NOMO-1 (cell line): ENCODE measurements at regions not wholly inside any gene's neighbourhood (a gene's known extent, or its start where the extent isn't known, plus 50 kb on each side); places are given as distances from the start of the nearest gene placed in this dataset.
"Not testable (repeated sequence)": the region's sequence is repeated elsewhere in the genome, so short reads cannot be mapped to it uniquely, and the experiment has no call there.

Experiments
- DNase-seq, 2 experiments: peaks; one replicate each; lab custom pipeline; 2025; ENCODE audit not compliant: unreplicated experiment in 2 of 2; lab: John Stamatoyannopoulos, UW

DNA sequence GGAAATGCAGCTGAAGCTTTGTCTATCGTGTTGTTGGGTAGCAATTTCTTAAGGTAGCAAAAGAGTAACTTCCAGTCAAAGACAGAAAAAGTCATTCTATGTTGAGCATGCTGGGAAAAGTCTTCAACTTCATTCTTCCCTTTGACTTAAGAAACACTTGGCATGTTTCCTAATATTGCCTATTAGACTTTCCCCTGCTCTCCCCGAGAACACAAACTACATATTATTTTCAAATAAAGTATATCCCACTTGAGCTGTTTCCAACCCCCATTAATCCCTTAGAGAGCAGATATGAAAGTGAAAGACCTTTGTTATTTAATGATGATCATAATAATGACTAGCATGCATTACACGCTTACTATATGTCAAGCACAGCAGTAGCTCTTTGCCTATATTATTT lies 136.0 kb upstream of the SPOPL start:
- DNase-seq, result no peak

DNA sequence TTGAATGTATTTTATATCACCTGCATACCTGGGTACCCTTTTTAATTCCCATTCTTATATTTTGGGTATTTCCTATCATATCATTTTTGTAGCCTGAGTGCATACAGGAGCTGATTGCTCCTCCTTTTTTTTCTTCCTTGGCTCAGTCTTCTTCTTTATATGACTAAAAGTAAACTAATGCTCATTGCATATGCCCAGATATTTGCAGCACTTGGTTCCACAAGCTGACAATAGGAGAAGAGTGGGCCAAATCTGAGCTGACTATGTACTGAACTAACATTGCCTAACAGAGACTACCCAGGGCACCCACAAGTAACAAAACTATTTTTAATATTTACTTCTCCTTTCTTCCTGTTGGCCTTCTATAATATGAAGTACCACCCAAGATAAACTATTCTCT lies 131.7 kb upstream of the SPOPL start:
- DNase-seq, result no peak

DNA sequence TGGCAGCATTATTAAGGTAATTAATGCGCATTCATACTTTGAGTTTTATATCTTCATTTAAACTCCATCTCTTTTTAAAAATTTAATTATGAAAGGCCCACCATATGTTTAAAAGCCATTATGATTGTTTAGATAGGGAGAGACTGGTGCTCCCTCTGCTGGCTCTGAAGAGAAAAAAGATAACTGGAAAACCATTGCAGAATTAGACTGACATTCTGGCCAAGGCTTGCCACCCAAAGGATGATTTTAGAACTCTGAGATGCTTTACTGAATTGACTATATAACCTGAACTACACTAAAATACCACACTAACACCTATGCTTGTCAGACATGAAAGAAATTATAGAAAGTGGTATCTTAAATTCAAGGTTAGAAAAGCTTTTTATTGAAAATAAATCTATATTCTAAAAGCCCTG lies 127.6 kb upstream of the SPOPL start:
- DNase-seq, result peak in 1 of 2 experiments; percentile 4

DNA sequence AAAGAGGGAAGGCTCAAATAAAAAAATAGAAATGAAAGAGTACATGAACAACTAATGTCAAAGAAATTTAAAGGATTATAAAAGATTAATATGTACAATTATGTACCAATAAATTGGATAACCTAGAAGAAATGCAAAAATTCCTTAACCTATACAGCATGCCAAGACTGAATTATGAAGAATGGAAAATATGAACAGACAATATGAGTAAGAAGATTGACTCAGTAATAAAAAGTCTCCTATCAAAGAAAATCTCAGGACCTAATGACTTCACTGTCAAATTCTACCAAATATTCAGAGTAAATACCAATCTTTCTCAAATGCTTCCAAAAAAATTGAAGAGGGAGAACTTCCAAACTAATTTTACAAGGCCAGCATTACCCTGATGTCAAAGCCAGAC lies 120.2 kb upstream of the SPOPL start:
- DNase-seq, result no peak

DNA sequence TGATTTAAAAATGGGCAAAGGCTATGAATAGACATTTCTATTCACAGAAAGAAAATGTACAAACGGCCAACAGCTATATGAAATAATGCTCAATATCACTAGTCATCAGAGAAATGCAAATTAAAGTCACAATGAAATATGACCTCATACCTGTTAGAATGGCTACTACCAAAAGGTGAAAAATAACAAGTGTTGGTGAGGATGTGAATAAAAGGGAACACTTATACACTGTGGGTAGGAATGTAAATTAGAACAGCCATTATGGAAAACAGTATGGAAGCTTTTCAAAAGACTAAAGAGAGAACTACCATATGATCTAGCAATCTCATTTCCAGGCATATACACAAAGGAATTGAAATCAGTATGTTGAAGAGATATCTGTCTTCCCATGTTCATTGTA lies 118.9 kb upstream of the SPOPL start:
- DNase-seq, result no peak

DNA sequence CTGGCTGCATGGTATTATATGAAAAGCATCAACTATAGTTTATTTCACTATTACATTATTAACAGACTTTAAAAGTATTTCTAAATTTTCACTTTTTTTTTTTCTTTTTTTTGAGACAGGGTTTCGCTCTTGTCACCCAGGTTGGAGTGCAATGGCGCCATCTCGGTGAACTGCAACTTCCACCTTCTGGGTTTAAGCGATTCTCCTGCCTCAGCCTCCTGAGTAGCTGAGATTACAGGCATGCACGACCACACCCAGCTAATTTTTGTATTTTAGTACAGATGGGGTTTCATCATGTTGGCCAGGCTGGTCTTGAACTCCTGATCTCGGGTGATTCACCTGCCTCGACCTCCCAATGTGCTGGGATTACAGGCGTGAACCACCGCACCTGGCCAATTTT lies 115.4 kb upstream of the SPOPL start:
- not testable (repeated sequence) for DNase-seq

DNA sequence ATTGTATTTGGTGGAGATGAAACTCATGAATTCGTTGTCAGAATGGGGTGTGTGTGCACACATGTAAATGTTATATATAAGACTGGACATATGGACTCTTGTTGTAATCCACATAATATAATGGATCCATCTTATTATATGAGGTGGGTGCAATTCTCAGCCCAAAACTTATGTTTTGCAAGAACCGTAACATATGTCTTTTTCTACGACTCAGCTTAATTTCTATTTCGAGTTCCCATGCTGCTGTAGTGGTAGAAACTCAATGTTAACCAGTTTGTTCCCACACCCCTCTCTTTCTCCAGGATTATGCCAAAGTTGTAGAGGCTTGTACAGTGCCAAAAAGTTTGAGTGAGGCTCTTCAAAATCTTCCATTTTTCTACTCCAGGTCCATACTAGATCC lies 112.5 kb upstream of the SPOPL start:
- no peak for DNase-seq

DNA sequence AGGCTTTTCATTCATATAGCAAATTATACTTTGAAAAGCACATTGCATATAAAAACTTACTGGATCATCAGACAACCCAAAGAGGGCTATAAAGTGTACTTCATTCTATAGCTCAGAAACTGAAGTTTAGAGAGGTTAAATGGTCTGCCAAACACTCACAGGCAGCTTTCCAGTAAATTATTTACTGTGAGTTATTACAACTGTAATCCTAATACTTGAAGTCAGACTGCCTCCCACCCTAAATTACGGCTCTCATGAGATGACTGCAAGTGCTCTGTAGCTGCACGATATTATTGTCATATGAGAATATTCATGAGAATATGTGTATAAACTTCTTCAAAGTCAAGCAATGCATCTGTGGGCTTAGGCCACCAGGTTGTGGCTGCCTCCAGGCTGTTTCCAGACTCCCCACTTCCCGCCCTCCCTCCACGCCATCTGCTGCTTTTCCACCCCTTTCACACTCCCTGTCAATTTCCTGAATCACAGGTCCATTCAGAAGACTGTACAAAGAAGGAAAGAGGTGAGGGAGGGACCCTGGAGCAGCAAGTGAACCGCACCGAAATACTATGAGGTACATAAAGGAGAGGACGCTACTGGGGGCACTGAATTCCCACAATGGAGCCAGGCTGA lies 111.1 kb upstream of the SPOPL start:
- DNase-seq, result no peak

DNA sequence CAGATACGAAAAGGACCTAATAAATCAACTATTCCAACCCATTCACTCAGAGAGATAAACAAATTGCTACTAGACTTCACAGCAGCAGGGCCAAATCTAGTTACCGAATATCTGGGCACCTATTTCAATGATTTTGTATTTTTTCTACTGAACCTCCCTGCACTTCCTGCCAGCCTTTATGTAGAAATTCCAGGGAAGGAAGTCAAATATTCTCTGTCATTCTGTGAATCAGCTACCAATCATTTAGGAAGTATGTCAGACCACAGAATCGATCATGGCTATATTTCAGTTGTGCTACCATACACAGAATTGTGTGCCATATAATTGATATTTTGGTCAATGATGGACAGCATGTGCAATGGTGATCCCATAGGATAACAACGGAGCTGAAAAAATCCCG lies 109.6 kb upstream of the SPOPL start:
- DNase-seq, result no peak

DNA sequence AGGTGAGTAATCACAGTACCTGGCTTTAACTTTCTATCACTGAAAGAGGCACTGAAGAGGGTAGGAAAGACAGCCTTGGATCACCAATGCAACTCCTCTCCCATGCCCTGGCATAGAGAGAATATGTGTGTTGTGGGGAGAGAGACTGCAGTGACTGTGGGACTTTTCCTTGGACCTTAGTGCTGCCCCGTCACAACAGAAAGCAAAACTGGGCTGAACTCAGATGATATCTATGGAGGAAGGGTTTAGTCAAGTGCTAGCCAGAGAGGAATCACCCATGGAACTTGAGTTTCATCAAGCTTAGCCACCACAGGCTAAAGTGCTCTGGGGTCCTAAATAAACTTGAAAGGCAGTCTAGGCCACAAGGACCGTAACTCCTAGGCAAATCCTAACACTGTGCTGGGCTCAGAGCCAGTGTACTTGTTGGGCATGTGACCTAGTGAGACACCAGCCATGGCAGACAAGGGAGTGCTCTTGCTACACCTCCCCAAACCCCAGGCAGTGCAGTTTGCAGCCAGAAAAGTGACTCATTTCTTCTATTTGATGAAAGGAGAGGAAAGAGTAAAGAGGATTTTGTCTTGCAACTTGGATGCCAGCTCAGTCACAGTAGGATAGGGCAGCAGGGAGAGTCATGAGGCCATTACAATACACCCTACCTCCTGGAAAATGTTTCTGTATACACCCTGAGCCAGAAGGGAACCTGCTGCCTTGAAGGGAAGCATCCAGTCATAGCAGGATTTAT lies 105.8 kb upstream of the SPOPL start:
- no peak for DNase-seq

DNA sequence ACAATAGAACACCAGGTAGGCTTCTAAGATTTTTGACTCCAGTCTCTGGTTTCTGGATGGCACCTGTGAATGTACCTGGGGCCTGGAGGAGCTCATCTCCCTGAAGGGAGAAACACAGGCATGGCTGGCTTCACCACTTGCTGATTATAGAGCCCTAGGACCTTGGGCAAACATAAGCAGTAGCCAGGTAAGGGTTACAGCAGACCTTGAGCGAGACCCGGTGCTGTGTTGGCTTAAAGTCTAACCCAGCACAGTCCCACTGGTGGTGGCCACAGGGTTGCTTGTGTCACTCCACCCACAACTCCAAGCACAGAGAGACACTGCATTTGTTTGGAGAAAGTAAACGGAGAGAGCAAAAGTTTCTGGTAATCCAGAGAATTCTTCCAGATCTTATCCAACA lies 104.7 kb upstream of the SPOPL start:
- DNase-seq, result no peak

DNA sequence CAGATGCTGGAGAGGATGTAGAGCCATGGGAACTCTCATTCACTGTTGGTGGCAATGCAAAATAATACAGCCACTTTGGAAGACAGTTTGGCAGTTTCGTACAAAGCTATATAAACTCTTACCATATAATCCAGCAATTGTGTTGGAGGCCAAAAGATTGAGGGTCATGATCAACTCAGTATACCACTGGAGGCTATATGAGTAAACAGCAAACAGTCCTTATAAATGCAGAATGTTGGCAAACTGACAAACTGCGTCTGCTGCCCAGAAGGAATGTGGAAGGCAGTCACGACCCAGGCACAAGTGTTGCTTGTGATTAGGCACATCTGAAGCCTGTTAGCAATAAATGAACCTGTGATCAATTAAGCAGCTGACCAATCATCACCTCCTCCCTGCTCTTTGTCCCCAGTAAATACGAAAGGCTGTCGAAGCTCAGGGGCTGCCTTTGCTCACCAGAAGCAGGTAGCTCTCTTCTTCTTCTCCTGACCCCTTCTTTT lies 98.1 kb upstream of the SPOPL start:
- no peak for DNase-seq

DNA sequence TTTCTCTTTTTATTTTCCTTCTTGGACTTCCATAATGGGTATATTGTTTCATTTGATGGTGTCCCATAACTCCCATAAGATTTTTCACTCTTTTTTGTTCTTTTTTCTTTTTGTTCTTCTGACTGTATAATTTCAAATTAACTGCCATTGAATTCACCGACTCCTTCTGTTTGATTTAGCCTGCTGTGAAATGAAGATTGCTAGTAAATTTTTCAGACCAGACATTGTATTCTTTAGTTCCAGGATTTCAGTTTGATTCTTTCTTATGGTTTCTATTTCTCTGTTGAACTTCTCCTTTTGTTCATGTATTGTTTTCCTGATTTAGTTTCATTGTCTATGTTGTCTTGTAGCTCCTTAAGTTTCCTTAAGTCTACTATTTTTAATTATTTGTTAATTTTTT lies 87.6 kb upstream of the SPOPL start:
- no peak for DNase-seq

DNA sequence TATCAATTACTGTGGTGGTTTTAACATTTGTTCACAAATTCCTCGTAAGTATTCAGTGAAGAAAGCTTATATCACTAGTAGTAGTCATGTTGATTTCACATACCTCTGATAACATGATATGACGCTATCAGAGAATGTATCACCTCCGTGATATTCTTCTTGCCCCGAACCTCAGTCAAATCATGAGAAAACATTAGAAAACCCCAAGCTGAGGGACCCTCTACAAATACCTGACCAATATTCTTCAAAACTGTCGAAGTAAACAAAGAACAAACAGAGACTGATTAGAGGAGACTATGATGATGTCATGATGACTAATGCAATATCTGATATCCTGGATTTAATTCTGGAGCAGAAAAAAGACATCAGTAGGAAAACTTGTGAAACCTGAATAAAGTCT lies 85.6 kb upstream of the SPOPL start:
- DNase-seq, result no peak

DNA sequence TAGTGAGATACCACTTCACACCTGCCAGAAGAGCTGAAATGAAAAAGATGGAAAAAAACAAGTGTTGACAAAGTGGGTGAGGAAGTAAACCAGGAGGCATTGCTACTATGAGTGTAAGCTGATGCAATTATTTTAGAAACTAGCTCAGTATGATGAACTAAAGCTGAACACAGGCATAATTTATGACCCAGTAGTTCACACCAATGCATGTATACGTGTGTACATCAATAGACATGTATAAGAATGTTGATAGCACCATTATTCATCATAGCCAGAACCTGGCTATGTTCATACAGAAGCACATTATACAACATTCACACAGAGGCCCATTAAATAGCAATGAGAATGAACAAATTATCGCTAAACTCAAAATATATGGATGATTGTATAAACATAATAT lies 83.1 kb upstream of the SPOPL start:
- no peak for DNase-seq

DNA sequence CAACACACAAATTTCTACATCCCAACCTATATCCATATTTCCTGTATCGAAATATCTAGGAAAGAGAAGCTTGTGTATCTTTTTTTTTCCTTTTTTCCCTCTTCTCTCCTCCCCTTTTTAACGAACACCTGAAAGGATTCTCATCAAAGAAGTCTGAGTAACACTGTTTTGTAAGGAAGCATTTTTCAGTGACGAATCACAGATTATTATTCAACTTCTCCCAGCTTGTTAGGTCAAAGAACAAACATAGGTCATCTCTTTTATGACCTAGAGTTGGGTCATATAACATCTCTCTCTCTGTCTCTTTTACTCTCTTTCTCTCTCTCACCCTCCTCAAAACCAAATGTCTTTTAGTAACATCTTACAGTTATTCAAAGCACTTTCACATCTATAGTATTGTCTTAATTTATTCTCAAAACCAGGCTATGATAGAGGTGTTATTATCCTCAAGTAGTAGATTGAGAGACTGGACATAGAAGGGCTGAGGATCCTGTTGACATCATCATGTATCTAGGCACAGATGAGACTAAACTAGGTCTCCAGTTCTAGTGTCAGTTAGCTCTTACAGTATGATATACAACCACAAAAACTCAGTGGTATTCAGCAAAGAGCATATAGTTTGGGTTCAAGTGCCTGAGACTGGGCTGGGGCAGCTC lies 80.1 kb upstream of the SPOPL start:
- DNase-seq, result no peak

DNA sequence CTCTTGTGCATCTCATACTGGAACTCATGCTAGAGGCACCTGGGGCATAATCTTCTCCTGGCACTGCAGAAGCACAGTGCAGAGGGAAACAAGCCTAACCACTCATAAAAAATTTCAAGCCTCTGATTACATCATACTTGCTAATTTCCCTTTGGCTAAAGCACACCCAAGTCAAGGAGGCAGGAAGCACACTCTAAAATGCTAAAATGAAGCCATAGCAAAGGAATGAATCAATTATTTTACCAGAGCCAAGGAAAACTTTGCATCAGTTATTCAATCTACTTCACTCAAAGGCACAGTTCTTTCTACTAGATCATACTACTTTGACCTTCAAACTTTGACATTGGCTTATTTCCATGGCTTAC lies 79.6 kb upstream of the SPOPL start:
- DNase-seq, result peak; percentile 1 to 5

DNA sequence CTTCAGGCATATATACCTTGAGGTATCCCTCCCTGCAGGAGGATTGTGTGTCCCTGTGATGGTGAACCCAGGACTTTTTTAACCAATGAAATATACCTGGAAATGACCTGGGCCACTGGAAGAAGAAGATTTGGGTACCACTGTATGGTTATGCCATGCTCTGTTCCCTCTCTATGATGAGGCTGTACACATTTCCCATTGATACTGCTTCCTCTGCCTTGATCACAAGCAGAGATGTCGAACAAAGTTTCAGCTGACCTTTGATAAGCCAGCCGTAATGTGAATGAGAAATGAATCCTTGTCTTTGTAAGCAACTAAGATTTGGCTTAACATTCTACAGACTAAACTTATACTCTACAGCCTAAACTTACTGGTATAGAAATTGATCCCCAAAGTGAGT lies 78.4 kb upstream of the SPOPL start:
- DNase-seq, result no peak

DNA sequence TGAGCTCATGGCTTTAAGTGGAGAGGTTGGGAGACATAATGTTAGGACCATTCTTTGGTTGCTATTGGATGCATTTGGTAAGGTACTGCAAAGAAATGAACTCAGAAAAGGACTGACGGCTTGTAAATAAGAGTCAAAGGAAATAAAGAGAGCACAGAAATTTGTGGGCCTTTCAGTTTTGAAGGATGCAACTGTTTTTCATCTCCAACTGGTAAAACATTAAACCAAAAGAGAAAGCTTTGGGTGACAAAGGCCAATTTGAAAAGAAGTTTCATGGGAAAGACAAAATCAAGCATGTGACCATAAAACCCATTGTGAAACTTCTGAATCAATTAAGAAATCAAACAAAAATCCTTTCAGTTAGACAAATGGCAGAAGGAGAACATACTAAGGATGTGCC lies 77.8 kb upstream of the SPOPL start:
- DNase-seq, result no peak

DNA sequence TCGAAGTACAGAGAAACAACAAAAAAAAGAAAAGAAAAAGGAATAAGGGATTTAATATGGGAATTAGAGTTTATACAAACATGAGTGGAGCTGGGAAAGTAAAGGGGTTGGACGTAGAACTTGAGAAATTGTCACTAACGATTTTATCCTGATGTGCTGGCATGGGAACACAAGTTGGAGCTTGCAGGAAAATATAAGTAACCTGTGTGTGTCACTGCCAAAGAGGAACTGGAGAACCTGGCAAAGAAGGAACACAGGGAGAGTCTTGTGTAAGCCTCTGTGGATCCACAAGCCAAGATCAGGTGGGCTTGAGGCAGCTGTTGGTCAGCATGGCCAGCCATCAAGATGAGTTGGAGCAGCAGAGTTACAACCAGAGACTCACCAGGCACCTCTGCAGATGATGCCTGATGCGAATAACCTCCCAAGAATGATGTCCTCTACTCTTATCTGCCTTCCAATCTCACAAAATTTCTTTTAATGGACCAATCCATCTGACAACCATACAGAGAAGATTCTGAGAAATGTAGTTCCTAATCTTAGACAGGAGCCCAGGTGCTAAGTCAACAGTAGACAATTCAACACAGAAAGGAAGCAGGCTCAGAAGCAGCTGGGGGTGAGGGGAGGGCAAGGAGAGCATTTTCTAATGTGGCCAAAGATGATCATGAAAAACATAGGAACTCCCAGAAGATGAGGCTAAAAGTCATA lies 77.0 kb upstream of the SPOPL start:
- DNase-seq, result no peak

DNA sequence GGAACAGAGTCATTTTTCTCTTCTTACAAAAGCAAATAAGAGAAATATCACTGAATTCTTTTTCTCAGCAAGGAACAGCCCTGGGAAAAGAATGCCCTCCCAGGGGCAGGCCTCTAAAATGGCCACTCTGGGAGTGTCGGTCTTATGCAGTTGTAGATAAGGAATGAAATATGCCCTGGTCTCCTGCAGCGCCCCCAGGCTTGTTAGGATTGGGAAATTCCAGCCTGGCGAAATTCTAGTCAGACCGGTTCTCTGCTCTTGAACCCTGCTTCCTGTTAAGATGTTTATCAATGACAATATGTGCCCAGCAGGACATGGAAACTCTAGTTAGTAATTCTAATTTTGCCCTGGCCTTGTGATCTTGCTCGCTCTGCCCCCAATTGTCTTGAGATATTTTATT lies 75.5 kb upstream of the SPOPL start:
- DNase-seq, result not testable (repeated sequence)
